BE2C (cell line): ENCODE measurements at regions not wholly inside any gene's neighbourhood (a gene's known extent, or its start where the extent isn't known, plus 50 kb on each side); places are given as distances from the start of the nearest gene placed in this dataset.

Source experiments
- DNase-seq: peaks from one replicate; pipeline ENCODE4 v3.0.0-alpha.2; 2020
- H3K27me3 ChIP-seq: fragments of 250-450 bp; sonication (Bioruptor Pico); 2 replicates; pipeline ENCODE4 v1.5.1; 2020; ENCODE audit warnings: mild to moderate bottlenecking
- H3K36me3 ChIP-seq: fragments of 250-450 bp; sonication (Bioruptor Pico); 2 replicates; pipeline ENCODE4 v1.5.1; 2020; ENCODE audit warnings: mild to moderate bottlenecking
- H3K4me1 ChIP-seq: fragments of 250-450 bp; sonication (Bioruptor Pico); 2 replicates; pipeline ENCODE4 v1.5.1; 2020
- H3K4me3 ChIP-seq: 2 replicates; pipeline ENCODE4 v1.5.1; 2011; ENCODE audit warnings: low read depth, low read length
- H3K9me3 ChIP-seq: fragments of 250-450 bp; sonication (Bioruptor Pico); 2 replicates; pipeline ENCODE4 v1.5.1; 2020
- TF ChIP-seq, protein P1 (sequence below): IDR thresholded peaks from 2 replicates; pipeline ENCODE4 v1.5.1; 2012; ENCODE audit warnings: mild to moderate bottlenecking, low read depth, low read length

DNA sequence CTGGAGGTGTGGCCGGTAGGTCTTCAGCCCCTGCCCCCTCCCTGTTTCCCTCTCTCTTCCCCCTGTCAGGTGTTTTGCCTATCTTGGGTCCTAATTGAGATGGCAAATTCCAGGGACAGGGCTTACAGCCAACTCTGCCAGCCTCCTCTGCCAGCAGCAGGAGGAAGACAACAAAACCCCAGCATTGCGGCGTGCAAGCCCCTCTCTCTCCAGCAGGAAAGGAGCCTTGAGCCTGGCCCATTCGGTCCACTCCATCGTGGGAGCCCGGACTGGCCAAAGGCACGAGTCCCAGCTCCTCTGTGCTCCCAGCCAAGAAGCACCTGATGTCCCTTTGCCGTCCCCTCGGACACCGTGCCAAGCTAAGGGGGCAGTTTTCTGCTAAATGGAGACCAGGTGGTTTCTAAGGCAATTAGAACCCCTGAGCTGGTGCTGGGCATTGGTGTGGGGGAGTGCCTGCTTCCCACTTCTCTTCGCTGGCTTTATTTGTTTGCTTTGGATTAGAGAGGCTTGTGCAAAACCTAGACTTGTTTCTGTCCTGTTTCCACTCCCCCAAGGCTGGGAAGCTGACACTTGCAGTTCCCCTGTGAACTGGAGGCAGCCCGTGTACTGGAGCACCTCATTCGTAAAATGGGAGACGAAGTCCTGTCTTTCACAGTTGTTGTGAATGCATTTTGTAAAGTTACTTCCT is 57.1 kb upstream of the LHX5 start:
- Histone ChIP-seq H3K27me3 (peaks cover 9% of the 10 kb centered on the region), H3K4me3 (no peak overlapping the region), H3K9me3 (no peaks in the 10 kb centered on the region), H3K36me3 (no peaks in the 10 kb centered on the region), H3K4me1 (no peaks in the 10 kb centered on the region)
- DNase-seq, result no peak
- TF ChIP-seq, protein P1, sequence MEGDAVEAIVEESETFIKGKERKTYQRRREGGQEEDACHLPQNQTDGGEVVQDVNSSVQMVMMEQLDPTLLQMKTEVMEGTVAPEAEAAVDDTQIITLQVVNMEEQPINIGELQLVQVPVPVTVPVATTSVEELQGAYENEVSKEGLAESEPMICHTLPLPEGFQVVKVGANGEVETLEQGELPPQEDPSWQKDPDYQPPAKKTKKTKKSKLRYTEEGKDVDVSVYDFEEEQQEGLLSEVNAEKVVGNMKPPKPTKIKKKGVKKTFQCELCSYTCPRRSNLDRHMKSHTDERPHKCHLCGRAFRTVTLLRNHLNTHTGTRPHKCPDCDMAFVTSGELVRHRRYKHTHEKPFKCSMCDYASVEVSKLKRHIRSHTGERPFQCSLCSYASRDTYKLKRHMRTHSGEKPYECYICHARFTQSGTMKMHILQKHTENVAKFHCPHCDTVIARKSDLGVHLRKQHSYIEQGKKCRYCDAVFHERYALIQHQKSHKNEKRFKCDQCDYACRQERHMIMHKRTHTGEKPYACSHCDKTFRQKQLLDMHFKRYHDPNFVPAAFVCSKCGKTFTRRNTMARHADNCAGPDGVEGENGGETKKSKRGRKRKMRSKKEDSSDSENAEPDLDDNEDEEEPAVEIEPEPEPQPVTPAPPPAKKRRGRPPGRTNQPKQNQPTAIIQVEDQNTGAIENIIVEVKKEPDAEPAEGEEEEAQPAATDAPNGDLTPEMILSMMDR, result no peak

DNA sequence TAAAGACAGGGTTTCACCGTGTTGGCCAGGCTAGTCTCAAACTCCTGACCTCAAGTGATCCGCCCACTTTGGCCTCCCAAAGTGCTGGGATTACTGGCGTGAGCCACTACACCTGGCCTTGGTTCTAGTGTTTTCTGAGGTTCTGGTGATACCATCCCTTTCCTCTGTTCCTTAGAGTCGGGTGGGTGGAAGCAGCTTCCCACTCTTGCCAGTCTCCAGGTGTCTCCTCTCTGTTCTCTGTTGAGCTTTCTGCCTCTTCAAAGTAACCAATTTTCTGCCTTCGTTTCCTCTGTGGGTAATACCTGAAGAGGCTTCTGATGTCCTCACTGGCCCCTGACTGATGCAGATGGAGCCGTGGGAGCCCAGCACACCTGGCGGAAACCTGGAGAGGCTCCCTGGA is 53.4 kb upstream of the LHX5 start:
- H3K9me3 ChIP-seq, result no peaks in the 10 kb centered on the region
- no peaks in the 10 kb centered on the region for H3K36me3 ChIP-seq
- H3K4me3 ChIP-seq, result no peak overlapping the region
- H3K4me1 ChIP-seq, result no peaks in the 10 kb centered on the region
- peaks cover 34% of the 10 kb centered on the region for H3K27me3 ChIP-seq
- no peak for DNase-seq
- TF ChIP-seq, protein P1, result no peak

DNA sequence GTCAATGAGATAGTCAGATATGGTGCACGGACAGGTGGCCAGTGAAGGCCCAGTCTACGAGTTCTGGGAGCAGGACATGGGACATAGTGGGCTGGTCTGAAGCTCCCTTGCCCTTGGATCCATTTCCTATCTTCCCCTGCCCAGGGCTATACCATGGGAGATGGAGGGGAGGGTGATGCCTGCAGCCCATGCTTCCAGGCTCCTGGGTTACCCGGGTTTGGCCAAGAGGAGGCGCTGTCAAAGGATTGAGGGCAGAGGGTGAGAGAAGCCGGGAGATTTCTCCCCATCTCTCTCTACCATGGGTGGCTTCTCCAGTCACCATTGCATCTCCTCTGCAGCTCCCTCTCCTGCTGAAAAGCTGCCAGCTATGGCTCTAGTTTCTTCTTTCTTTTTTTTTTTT is 52.8 kb upstream of the LHX5 start:
- Histone ChIP-seq H3K27me3 (peaks cover 37% of the 10 kb centered on the region), H3K4me1 (no peaks in the 10 kb centered on the region), H3K4me3 (no peak overlapping the region), H3K9me3 (no peaks in the 10 kb centered on the region), H3K36me3 (no peaks in the 10 kb centered on the region)
- no peak for DNase-seq
- TF ChIP-seq, protein P1, result no peak

DNA sequence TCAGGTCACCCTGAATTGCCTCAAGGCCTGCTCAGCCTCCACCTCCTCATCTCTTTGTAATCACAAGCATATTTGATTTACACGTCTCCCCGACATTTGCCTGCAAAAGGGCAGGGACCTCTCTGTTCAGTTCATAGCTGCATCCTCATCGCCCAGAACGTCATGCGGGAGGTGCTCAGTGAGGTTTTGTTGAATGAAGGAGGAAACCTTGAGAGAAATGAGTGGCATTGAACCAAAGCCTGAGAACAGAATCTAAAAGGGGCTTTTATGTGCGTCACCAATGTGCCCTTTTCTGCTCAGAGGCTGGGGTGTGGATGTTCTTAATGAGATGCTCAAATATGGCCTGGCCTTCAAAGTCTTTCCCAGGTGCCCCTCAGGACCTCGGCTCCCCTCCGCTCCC is 50.0 kb upstream of the LHX5 start:
- H3K27me3 ChIP-seq, result peaks cover 56% of the 10 kb centered on the region
- no peaks in the 10 kb centered on the region for H3K9me3 ChIP-seq
- H3K4me1 ChIP-seq, result no peaks in the 10 kb centered on the region
- no peaks in the 10 kb centered on the region for H3K36me3 ChIP-seq
- DNase-seq, result no peak
- H3K4me3 ChIP-seq, result no peak overlapping the region
- TF ChIP-seq, protein P1, result no peak
